GM10248 (cell line): ENCODE measurements at regions not wholly inside any gene's neighbourhood (a gene's known extent, or its start where the extent isn't known, plus 50 kb on each side); places are given as distances from the start of the nearest gene placed in this dataset.

Experiments used
- CTCF ChIA-PET: fragments of 300-600 bp; sonication (Branson Sonifier 250); formaldehyde crosslinking; extraction: SDS; loops from one replicate; lab custom pipeline; 2021; ENCODE audit warnings: antibody characterized with exemption; lab: Yijun Ruan, JAX
- POLR2A ChIA-PET: fragments of 350-650 bp; sonication (Branson Sonifier 250); formaldehyde crosslinking; extraction: SDS; loops from one replicate; lab custom pipeline; 2020; ENCODE audit warnings: antibody characterized with exemption; lab: Yijun Ruan, JAX
- DNase-seq: peaks from one replicate; pipeline ENCODE4 v3.0.0; 2012; ENCODE audit errors: extremely low spot score
- TF ChIP-seq, protein P1 (sequence below): IDR thresholded peaks from 2 replicates; pipeline ENCODE4 v1.5.1; 2012; ENCODE audit warnings: mild to moderate bottlenecking, low read depth; ENCODE audit errors: extremely low read depth, missing control alignments, control extremely low read depth

DNA sequence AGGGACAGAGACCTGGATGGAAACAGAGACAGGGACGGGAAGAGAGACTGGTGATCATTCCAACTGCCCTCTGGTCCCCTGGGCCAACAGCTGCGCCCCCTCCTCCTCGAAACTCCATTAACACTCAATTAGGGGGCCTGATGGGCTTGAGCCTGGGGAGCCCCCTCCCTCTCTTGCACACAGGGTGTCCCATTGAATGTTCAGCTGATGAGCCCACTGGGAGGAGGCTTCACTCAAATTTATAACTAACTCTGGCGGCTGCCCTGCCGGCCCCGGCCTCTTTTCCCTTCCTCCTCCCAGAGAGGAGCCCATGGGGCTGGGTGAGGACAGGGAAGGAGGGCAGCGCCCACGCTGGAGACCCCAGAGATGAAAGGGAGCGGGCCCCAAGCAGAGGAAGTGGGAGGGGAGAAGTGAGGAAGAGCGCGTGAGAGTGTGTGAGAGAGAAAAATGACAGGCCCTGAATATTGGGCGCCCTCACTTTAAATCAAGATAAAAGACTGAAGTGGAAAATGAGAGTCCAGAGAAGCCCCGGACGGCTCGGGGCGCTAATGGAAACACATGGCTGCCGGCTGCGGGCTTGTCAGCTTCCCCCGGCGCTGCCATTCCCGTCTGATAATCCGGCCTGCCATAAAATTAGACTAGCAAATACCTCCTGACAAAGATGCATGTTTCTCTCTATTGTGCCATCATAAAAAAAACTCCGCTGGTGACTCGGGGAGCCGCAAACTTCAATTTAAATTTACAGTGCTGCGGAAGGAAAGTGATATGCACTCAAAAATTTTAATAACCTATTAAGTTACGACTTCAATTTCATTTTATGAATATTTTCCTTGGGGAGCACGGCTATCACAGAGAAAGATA lies 58.0 kb upstream of the PAX2 start:
- ChIA-PET CTCF (no interaction called here), POLR2A (no interaction called here)
- TF ChIP-seq, protein P1, sequence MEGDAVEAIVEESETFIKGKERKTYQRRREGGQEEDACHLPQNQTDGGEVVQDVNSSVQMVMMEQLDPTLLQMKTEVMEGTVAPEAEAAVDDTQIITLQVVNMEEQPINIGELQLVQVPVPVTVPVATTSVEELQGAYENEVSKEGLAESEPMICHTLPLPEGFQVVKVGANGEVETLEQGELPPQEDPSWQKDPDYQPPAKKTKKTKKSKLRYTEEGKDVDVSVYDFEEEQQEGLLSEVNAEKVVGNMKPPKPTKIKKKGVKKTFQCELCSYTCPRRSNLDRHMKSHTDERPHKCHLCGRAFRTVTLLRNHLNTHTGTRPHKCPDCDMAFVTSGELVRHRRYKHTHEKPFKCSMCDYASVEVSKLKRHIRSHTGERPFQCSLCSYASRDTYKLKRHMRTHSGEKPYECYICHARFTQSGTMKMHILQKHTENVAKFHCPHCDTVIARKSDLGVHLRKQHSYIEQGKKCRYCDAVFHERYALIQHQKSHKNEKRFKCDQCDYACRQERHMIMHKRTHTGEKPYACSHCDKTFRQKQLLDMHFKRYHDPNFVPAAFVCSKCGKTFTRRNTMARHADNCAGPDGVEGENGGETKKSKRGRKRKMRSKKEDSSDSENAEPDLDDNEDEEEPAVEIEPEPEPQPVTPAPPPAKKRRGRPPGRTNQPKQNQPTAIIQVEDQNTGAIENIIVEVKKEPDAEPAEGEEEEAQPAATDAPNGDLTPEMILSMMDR: no peak
- no peak for DNase-seq

DNA sequence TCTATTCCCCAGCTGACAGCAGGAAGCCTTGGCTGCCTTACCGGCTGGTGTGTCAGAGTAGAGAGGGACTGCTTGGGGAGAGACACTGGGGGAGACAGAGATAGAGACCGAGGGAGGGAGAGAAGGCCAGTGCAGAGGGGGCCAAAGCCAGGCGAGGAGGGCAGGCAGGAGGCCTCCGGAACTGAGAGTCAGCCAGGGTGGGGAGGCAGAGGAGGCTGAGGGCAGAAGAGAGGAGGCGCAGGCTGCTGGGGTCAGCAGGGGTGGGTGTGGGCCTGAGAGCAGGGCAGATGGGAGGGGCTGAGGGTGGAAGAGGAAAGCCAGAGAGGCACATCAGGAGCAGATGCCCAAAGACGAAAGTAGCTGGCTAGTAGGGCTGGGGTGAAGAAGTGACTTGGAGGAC lies 57.2 kb upstream of the PAX2 start:
- CTCF ChIA-PET: no interaction called here
- TF ChIP-seq, protein P1: no peak
- POLR2A ChIA-PET: no interaction called here
- DNase-seq: no peak

GRCh38 chr10:100693821-100694220 lies 51.6 kb upstream of the PAX2 start:
- CTCF ChIA-PET: interaction anchor here (1.2 to 1.6 kb wide), 3 partner anchors 23 to 321 kb away, joined by 3 to 4 read pairs (median 4); no protein-coding TSS in a partner anchor
- POLR2A ChIA-PET: no interaction called here
- no peak for DNase-seq
- TF ChIP-seq, protein P1: no peak
